Adrenal gland (tissue), 9 donors: ENCODE measurements at regions not wholly inside any gene's neighbourhood (a gene's known extent, or its start where the extent isn't known, plus 50 kb on each side); places are given as distances from the start of the nearest gene placed in this dataset.

ENCODE experiments used
- DNase-seq, 7 donors: peaks; one replicate each; pipeline ENCODE4 v3.0.0-alpha.2; 2019 to 2020
- H3K27ac ChIP-seq, 5 donors: fragments of 200-600 bp; sonication (generic) in 4 of 5; 1 replicate in 3 of 5; 2 replicates in 2 of 5; pipeline versions ENCODE4 v1.5.1 to v1.8.0; 2016 to 2020; ENCODE audit warnings: mild to moderate bottlenecking in 1 of 5
- H3K27me3 ChIP-seq: fragments of 200-600 bp; 2 replicates; pipeline ENCODE4 v1.8.0; 2021
- H3K36me3 ChIP-seq, 2 donors: fragments of 200-600 bp; replicated peaks in 1 of 2; 1 replicate in 1 of 2; 2 replicates in 1 of 2; pipeline versions ENCODE4 v1.5.1 to v1.8.0; 2018 to 2022
- H3K4me1 ChIP-seq, 2 donors: fragments of 200-600 bp; replicated peaks in 1 of 2; 1 replicate in 1 of 2; 2 replicates in 1 of 2; pipeline versions ENCODE4 v1.5.1 to v1.8.0; 2018 to 2021
- H3K4me3 ChIP-seq, 4 donors: fragments of 200-600 bp; sonication (generic) in 3 of 4; one replicate each; pipeline ENCODE4 v1.5.1; 2016 to 2018
- H3K9me3 ChIP-seq, 3 donors: fragments of 200-600 bp; sonication (generic) in 1 of 3; replicated peaks in 1 of 3; 1 replicate in 2 of 3; 2 replicates in 1 of 3; pipeline versions ENCODE4 v1.5.1 to v1.8.0; 2016 to 2021
- POLR2A ChIP-seq, 2 donors: fragments of 450-650 bp; IDR thresholded peaks; one replicate each; pipeline ENCODE4 v1.6.1; 2017; ENCODE audit warnings: antibody characterized with exemption in 2 of 2, mild to moderate bottlenecking in 2 of 2, moderate library complexity in 1 of 2
- WGBS, 4 donors: extraction: QIAGEN DNeasy Blood & Tissue Kit in 2 of 4; methylation state at CpG; one replicate each; pipeline versions ENCODE4 v1.1.5 to v1.1.7; 2013 to 2017; 5-methylcytosine and 5-hydroxymethylcytosine counted together
- intact Hi-C, 2 donors: fragments of 100-400 bp; cut with DNase I; formaldehyde crosslinking; loops; one replicate each; pipeline versions ENCODE4 v1.14.1 to v1.15.0; 2022 to 2023
- TF ChIP-seq, protein P1 (sequence below), 6 experiments: fragments of 450-650 bp in 4 of 6; fragments of 200-600 bp in 2 of 6; sonication (generic) in 1 of 6; IDR thresholded peaks; 1 replicate in 5 of 6; 2 replicates in 1 of 6; pipeline versions ENCODE4 v1.5.1 to v1.8.0; 2016 to 2021; ENCODE audit warnings: antibody characterized with exemption in 6 of 6, mild to moderate bottlenecking in 2 of 6, moderate library complexity in 1 of 6
- donor health status: healthy with polysubstance abuse.
- donor health status: Bipolar disorder and iron deficiency.
- donor health status: DM: yes; HTN: yes; CAD: no.
- donor health status: DM: no; HTN: no; CAD: no.
- donor health status: DM: no; HTN: no; CAD: no.

DNA sequence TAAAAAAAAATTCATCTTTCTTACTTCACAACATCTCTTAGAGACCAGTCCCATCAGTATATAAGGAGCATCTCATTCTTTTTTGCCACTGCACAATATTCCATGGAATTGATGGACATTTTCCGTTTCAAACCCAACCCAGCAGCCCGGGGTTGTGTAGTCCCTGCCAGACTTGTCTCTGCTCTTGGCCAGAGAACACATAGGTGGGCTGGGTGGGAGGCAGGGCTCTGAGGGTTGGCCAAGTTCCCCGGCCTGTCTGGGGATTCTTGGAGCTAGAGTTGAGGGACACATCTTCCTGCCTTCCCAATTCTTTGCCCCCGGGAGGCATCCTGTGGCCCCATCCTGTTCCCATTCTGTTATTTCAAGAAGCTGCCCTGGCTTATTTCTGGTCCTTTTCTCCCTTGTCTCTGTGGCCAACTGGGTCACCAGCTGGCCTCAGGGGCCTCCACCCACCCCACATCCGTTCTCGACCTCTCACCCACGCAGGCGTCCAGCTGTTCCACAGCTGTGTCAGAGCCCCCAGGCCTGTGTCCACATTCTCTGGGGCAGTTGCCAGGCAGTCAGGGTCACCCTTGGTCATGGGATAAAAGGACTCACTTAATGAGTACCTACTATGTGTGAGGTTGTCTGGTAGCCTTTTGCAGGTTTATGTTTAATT lies 52.0 kb upstream of the CCDC63 start:
- H3K27ac ChIP-seq, result peak overlapping the region in 1 of 5 donors; percentile 29
- H3K36me3 ChIP-seq, result no peaks in the 10 kb centered on the region
- H3K4me1 ChIP-seq, result no peaks in the 10 kb centered on the region
- intact Hi-C loops, result no loop called here
- DNase-seq, result peak in 6 of 7 donors; percentile 13 to 62 (median 25)
- no peaks in the 10 kb centered on the region for H3K27me3 ChIP-seq
- TF ChIP-seq, protein P1, sequence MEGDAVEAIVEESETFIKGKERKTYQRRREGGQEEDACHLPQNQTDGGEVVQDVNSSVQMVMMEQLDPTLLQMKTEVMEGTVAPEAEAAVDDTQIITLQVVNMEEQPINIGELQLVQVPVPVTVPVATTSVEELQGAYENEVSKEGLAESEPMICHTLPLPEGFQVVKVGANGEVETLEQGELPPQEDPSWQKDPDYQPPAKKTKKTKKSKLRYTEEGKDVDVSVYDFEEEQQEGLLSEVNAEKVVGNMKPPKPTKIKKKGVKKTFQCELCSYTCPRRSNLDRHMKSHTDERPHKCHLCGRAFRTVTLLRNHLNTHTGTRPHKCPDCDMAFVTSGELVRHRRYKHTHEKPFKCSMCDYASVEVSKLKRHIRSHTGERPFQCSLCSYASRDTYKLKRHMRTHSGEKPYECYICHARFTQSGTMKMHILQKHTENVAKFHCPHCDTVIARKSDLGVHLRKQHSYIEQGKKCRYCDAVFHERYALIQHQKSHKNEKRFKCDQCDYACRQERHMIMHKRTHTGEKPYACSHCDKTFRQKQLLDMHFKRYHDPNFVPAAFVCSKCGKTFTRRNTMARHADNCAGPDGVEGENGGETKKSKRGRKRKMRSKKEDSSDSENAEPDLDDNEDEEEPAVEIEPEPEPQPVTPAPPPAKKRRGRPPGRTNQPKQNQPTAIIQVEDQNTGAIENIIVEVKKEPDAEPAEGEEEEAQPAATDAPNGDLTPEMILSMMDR (IDR thresholded peaks at IDR 0.05), result no peak
- no peak for TF ChIP-seq POLR2A (IDR thresholded peaks at IDR 0.05)
- H3K9me3 ChIP-seq, result no peaks in the 10 kb centered on the region
- 64 to 73% (median 70%) methylated on average over 6 to 8 of the region's 8 CpGs for WGBS, 4 donors
- no peak overlapping the region for H3K4me3 ChIP-seq

DNA sequence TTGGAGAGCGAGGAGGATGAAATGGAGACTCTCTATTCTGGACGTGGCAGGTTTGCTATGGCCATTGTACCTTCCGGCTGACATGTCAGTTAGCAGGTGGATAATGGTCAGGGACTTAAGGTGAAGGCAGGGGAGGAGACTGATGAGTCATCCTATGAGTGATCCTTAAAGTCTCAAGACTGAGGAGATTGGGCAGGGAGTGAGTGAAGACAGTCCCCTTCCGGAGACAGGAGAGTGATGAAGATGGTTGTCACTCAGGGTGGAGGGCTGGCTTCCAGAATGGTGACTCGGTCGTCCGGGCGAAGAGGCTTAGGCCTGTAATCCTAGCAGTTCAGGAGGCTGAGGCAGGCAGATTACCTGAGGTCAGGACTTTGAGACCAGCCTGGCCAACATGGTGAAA lies 49.8 kb upstream of the CCDC63 start:
- H3K27ac ChIP-seq, result no peak overlapping the region
- no peaks in the 10 kb centered on the region for H3K4me1 ChIP-seq
- DNase-seq, result no peak
- H3K36me3 ChIP-seq, result no peaks in the 10 kb centered on the region
- H3K27me3 ChIP-seq, result no peaks in the 10 kb centered on the region
- TF ChIP-seq POLR2A (IDR thresholded peaks at IDR 0.05), result no peak
- TF ChIP-seq, protein P1 (IDR thresholded peaks at IDR 0.05), result no peak
- H3K4me3 ChIP-seq, result no peak overlapping the region
- intact Hi-C loops, result no loop called here
- WGBS, 4 donors, result 85 to 89% (median 87%) methylated on average over 8 of the region's 8 CpGs
- H3K9me3 ChIP-seq, result no peaks in the 10 kb centered on the region
